Fibroblast of lung (primary cell): ENCODE measurements at regions not wholly inside any gene's neighbourhood (a gene's known extent, or its start where the extent isn't known, plus 50 kb on each side); places are given as distances from the start of the nearest gene placed in this dataset.

Experiments
- CTCF ChIP-seq, 2 donors: IDR thresholded peaks in 1 of 2; conservative IDR thresholded peaks in 1 of 2; 1 replicate in 1 of 2; 2 replicates in 1 of 2; pipeline ENCODE4 v1.5.1; 2011 to 2012; ENCODE audit warnings: low read length in 2 of 2, control low read depth in 1 of 2, inconsistent platforms in 1 of 2, low read depth in 1 of 2, mild to moderate bottlenecking in 1 of 2
- EZH2 ChIP-seq: IDR thresholded peaks from 2 replicates; pipeline ENCODE4 v1.5.1; 2012; ENCODE audit warnings: low read length, control low read depth, mild to moderate bottlenecking; ENCODE audit errors: missing control alignments

DNA sequence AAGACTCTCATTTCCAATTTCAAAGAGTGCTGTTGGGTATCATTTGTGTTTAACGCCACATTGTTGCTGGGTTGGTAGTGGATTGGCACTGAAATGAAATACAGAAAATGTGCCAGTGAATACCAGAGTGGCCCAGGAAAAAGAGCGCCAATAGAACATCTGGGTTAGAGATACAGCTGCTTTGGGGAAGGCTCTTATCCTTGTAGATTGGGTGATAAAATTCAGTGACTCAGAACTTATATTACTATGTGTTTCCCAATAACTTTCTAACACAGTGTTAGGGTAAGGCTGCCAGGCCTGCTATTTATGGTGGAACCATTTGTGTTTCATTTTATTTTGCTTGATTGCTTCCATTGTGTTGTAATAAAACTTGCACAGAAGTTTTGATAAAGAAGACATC lies 168.2 kb upstream of the SSTR1 start:
- TF ChIP-seq CTCF (conservative IDR thresholded peaks at IDR 0.05 in 1 of 2, IDR thresholded peaks at IDR 0.05 in 1 of 2; ENCODE audit: low read depth in 1 of 2, low read length in 2 of 2) (no peak), EZH2 (no peak)
